Pancreas (tissue), 10 donors: ENCODE measurements at regions not wholly inside any gene's neighbourhood (a gene's known extent, or its start where the extent isn't known, plus 50 kb on each side); places are given as distances from the start of the nearest gene placed in this dataset.

Source experiments
- ATAC-seq, 4 donors: fragments of 200-7000 bp; cut with Tn5 transposase; one replicate each; pipeline versions ENCODE4 v1.8.0 to v1.9.1; 2020; ENCODE audit warnings: mild to moderate bottlenecking in 4 of 4, moderate library complexity in 4 of 4
- DNase-seq, 6 donors: peaks; one replicate each; pipeline ENCODE4 v3.0.0-alpha.2; 2020
- FAIRE-seq: peaks from 2 replicates; lab custom pipeline; 2012; peaks lifted over from hg19 to GRCh38; lab: Jason Lieb, UNC
- H3K27ac ChIP-seq, 4 donors: fragments of 200-600 bp; sonication (generic); 1 replicate in 3 of 4; 2 replicates in 1 of 4; pipeline versions ENCODE4 v1.5.0 to v1.8.0; 2020
- H3K27me3 ChIP-seq, 4 donors: fragments of 200-600 bp; one replicate each; pipeline ENCODE4 v1.8.0; 2021
- H3K36me3 ChIP-seq, 3 donors: fragments of 200-600 bp; sonication (generic) in 1 of 3; one replicate each; pipeline versions ENCODE4 v1.5.0 to v1.8.0; 2020 to 2021
- H3K4me1 ChIP-seq, 3 donors: fragments of 200-600 bp; one replicate each; pipeline ENCODE4 v1.8.0; 2021
- H3K4me3 ChIP-seq, 4 donors: fragments of 200-600 bp; sonication (generic) in 2 of 4; one replicate each; pipeline versions ENCODE4 v1.5.0 to v1.8.0; 2020 to 2021
- H3K9me3 ChIP-seq, 4 donors: fragments of 200-600 bp; one replicate each; pipeline ENCODE4 v1.8.0; 2021
- CTCF ChIP-seq, 4 donors: fragments of 200-600 bp; sonication (generic) in 3 of 4; IDR thresholded peaks; one replicate each; pipeline versions ENCODE4 v1.5.0 to v1.8.0; 2021; ENCODE audit warnings: antibody characterized with exemption in 4 of 4
- WGBS, 2 donors: extraction: QIAGEN DNeasy Blood & Tissue Kit; methylation state at CpG; one replicate each; pipeline ENCODE4 v1.1.7; 2013; 5-methylcytosine and 5-hydroxymethylcytosine counted together
- intact Hi-C, 3 donors: fragments of 100-400 bp; cut with DNase I; formaldehyde crosslinking; loops; one replicate each; pipeline versions ENCODE4 v1.11.1 to v1.14.2; 2022
- donor health status: healthy with polysubstance abuse.
- donor health status: DM: no; HTN: no; CAD: no; lungs with moderate emphysema.
- donor health status: DM: no; HTN: no; CAD: no.
- donor health status: control.
- donor health status: control.
- donor health status: Bipolar disorder and iron deficiency.
- donor health status: DM: yes; HTN: yes; CAD: no.
- donor health status: DM: no; HTN: no; CAD: no.
- donor health status: DM: no; HTN: no; CAD: no.
- donor health status: DM: yes; HTN: yes; CAD: no.

- ATAC-seq = no peak
- Histone ChIP-seq H3K4me1 (no peaks in the 10 kb centered on the region), H3K4me3 (no peak overlapping the region), H3K9me3 (no peaks in the 10 kb centered on the region), H3K27ac (no peak overlapping the region), H3K36me3 (no peaks in the 10 kb centered on the region), H3K27me3 (no peaks in the 10 kb centered on the region)
- intact Hi-C loops = no loop called here
- TF ChIP-seq CTCF (IDR thresholded peaks at IDR 0.05) = no peak
- DNase-seq = no peak
- no peak for FAIRE-seq
- 65 to 75% methylated on average over 5 of the region's 5 CpGs for WGBS, 2 donors
Observed at GRCh38 chr1:223052931-223053330, 90.1 kb downstream of the TLR5 start.

GRCh38 chr1:223056802-223057201, 86.2 kb downstream of the TLR5 start:
- H3K36me3 ChIP-seq = no peaks in the 10 kb centered on the region
- no peak for ATAC-seq
- no peak for TF ChIP-seq CTCF (IDR thresholded peaks at IDR 0.05)
- no peaks in the 10 kb centered on the region for H3K27me3 ChIP-seq
- H3K9me3 ChIP-seq = no peaks in the 10 kb centered on the region
- no peaks in the 10 kb centered on the region for H3K4me1 ChIP-seq
- no peak overlapping the region for H3K4me3 ChIP-seq
- H3K27ac ChIP-seq = no peak overlapping the region
- no peak for FAIRE-seq
- intact Hi-C loops = no loop called here
- 95 to 97% methylated on average over 3 of the region's 3 CpGs for WGBS, 2 donors
- DNase-seq = no peak

GRCh38 chr1:223057569-223058093, 85.4 kb downstream of the TLR5 start:
- Histone ChIP-seq H3K36me3 (no peaks in the 10 kb centered on the region), H3K4me3 (no peak overlapping the region), H3K27me3 (no peaks in the 10 kb centered on the region), H3K4me1 (no peaks in the 10 kb centered on the region), H3K27ac (no peak overlapping the region), H3K9me3 (no peaks in the 10 kb centered on the region)
- ATAC-seq (no peak), FAIRE-seq (no peak), DNase-seq (no peak)
- TF ChIP-seq CTCF (IDR thresholded peaks at IDR 0.05) = no peak
- 89 to 91% methylated on average over 4 of the region's 4 CpGs for WGBS, 2 donors
- intact Hi-C loops = no loop called here
